ENCODE measurements at regions not wholly inside any gene's neighbourhood (a gene's known extent, or its start where the extent isn't known, plus 50 kb on each side); places are given as distances from the start of the nearest gene placed in this dataset.

DNA sequence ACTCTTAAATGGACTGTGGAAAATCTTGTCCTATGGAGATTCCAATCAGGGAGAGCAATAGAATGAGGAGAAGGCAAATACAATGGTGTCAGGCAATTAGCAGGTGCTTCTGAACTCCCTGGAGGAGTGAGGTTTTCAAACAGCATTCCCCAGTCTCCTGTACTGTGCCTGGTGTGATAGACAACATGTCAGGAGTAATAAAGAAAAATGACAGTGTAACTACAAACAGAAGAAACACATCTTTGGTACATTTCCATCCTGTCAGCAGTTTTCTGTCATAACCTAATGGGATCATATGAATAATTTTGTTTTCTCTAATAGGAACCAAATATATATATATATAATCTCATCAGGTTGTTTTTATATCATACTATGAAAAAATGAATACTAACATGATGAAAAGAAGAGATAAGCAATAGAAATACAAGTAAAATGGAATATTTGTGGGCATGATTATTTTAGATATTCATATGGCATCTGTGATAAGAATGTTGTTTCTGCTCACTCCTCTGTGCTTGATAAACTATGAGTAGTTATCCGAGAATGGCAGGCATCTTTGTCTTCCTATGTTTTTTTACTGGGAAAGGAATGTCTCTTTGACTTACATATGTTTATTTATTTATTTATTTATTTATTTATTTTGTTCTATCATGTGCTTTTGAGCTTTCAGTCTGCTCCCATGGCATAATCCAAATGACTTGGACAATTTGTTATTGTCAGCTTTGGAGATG lies 441.7 kb downstream of the TXNL1 start:
- Histone ChIP-seq H3K27me3 (ENCODE audit: insufficient read depth, poor library complexity, severe bottlenecking) (no peaks in the 10 kb centered on the region), H3K36me3 (ENCODE audit: low read depth) (no peaks in the 10 kb centered on the region), H3K9me3 (ENCODE audit: severe bottlenecking) (no peaks in the 10 kb centered on the region), H3K4me3 (ENCODE audit: severe bottlenecking) (no peak overlapping the region), H3K27ac (ENCODE audit: poor library complexity, severe bottlenecking) (no peak overlapping the region), H3K4me1 (ENCODE audit: insufficient read depth, poor library complexity, severe bottlenecking) (no peaks in the 10 kb centered on the region)
- TF ChIP-seq, protein P1, sequence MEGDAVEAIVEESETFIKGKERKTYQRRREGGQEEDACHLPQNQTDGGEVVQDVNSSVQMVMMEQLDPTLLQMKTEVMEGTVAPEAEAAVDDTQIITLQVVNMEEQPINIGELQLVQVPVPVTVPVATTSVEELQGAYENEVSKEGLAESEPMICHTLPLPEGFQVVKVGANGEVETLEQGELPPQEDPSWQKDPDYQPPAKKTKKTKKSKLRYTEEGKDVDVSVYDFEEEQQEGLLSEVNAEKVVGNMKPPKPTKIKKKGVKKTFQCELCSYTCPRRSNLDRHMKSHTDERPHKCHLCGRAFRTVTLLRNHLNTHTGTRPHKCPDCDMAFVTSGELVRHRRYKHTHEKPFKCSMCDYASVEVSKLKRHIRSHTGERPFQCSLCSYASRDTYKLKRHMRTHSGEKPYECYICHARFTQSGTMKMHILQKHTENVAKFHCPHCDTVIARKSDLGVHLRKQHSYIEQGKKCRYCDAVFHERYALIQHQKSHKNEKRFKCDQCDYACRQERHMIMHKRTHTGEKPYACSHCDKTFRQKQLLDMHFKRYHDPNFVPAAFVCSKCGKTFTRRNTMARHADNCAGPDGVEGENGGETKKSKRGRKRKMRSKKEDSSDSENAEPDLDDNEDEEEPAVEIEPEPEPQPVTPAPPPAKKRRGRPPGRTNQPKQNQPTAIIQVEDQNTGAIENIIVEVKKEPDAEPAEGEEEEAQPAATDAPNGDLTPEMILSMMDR (IDR thresholded peaks at IDR 0.05; ENCODE audit: poor library complexity, severe bottlenecking) = no peak
- ATAC-seq (ENCODE audit: low read depth) (no peak), DNase-seq (ENCODE audit: low spot score) (no peak)

DNA sequence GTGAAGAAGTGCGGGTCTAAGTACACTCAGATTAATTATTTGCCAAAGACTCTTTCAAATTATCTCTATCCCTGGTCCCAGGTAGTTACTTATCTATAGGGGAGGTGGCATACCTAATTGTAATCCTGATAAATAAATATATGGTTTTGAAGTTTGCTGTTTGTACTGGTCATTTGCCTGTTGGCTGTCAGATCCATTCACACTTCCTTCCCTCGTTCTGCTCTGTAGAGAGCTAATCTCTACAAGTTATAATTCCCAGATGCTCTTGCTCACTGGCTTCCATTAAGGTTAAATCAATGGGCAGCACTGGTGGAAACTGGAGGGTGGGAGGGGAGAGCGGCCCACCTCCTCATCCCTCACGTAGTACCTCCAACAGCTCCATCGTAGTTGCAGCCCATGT lies 447.1 kb downstream of the TXNL1 start:
- DNase-seq (ENCODE audit: low spot score) (no peak), ATAC-seq (ENCODE audit: low read depth) (no peak)
- Histone ChIP-seq H3K4me3 (ENCODE audit: severe bottlenecking) (no peak overlapping the region), H3K36me3 (ENCODE audit: low read depth) (no peaks in the 10 kb centered on the region), H3K27me3 (ENCODE audit: insufficient read depth, poor library complexity, severe bottlenecking) (no peaks in the 10 kb centered on the region), H3K4me1 (ENCODE audit: insufficient read depth, poor library complexity, severe bottlenecking) (no peaks in the 10 kb centered on the region), H3K27ac (ENCODE audit: poor library complexity, severe bottlenecking) (no peak overlapping the region), H3K9me3 (ENCODE audit: severe bottlenecking) (no peaks in the 10 kb centered on the region)
- TF ChIP-seq, protein P1 (IDR thresholded peaks at IDR 0.05; ENCODE audit: poor library complexity, severe bottlenecking) = no peak

DNA sequence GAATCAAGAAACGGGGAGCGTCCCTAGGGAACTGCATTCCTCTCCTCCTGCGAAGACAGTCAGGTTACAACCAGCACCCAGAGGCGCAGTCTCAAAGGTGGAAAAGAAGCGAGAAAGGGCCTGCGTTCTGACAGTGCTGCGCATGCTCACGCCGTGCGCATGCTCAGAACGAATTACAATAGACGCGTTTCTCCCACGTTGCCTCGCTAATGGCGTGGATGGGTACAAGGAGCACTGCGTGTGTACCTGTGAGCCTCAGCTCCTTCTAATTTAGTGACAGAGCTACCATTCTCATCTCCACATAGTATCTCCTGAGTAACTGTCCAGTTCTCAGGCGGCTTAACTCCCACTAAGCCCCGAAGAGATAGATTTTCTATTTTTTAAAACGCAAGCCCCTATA lies 448.8 kb downstream of the TXNL1 start:
- Histone ChIP-seq H3K9me3 (ENCODE audit: severe bottlenecking) (no peaks in the 10 kb centered on the region), H3K4me1 (ENCODE audit: insufficient read depth, poor library complexity, severe bottlenecking) (no peaks in the 10 kb centered on the region), H3K27ac (ENCODE audit: poor library complexity, severe bottlenecking) (no peak overlapping the region), H3K27me3 (ENCODE audit: insufficient read depth, poor library complexity, severe bottlenecking) (no peaks in the 10 kb centered on the region), H3K36me3 (ENCODE audit: low read depth) (no peaks in the 10 kb centered on the region), H3K4me3 (ENCODE audit: severe bottlenecking) (no peak overlapping the region)
- ATAC-seq (ENCODE audit: low read depth) (no peak), DNase-seq (ENCODE audit: low spot score) (no peak)
- TF ChIP-seq, protein P1 (IDR thresholded peaks at IDR 0.05; ENCODE audit: poor library complexity, severe bottlenecking) = no peak

DNA sequence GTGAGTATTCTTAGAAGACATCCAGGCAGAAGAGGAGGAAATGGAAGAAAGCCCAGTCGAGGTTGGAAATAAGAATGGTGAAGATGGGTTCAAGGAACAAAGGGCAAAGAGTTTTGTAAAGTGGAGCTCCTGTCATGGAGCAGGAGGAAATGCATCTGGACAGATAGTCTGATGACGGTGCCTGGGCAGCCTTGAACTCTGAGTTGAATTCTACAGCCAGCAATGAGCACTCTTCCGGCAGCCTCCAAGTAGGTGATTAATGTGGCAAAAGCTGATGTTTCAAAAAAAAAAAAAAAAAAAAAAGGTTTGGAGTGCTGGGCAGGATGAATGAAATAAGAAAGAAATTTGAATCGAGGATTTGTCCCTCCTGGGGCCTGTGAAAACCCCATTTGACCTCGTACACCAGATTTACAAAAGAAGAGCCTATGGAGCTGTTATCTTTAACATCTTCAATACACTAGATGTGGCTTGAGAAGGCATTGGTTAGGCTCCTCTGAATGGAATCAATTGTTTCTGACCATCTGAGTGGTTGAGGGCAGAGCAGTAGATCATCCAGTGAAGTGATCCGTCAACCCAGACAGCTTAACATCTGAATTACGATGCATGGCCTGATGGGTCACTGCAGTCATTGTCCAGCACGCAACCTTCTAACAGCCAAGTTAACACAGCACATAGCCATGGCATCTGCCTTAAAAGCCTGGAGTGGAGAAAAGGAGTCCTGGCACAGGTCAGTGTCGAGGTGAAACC lies 449.7 kb downstream of the TXNL1 start:
- Histone ChIP-seq H3K9me3 (ENCODE audit: severe bottlenecking) (no peaks in the 10 kb centered on the region), H3K27ac (ENCODE audit: poor library complexity, severe bottlenecking) (no peak overlapping the region), H3K27me3 (ENCODE audit: insufficient read depth, poor library complexity, severe bottlenecking) (no peaks in the 10 kb centered on the region), H3K36me3 (ENCODE audit: low read depth) (no peaks in the 10 kb centered on the region), H3K4me1 (ENCODE audit: insufficient read depth, poor library complexity, severe bottlenecking) (no peaks in the 10 kb centered on the region), H3K4me3 (ENCODE audit: severe bottlenecking) (no peak overlapping the region)
- TF ChIP-seq, protein P1 (IDR thresholded peaks at IDR 0.05; ENCODE audit: poor library complexity, severe bottlenecking) = no peak
- DNase-seq (ENCODE audit: low spot score) (no peak), ATAC-seq (ENCODE audit: low read depth) (no peak)

DNA sequence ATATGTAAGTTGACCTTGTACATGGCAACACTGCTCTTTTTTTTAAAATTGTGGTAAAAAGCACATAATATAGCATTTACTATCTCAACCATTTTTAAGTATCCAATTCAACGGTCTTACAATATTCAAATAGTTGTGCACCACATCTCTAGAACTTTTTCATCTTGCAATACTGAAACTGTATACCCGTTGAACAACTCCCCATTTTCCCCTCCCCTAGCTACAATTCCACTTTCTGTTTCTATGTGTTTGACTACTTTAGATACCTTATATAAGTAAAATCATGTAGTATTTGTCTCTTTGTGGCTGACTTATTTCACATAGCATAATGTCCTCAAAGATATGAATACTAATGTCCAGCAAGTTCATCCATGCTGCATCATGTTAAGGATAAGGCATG lies 452.1 kb downstream of the TXNL1 start:
- DNase-seq (ENCODE audit: low spot score) = no peak
- TF ChIP-seq, protein P1 (IDR thresholded peaks at IDR 0.05; ENCODE audit: poor library complexity, severe bottlenecking) = no peak
- Histone ChIP-seq H3K9me3 (ENCODE audit: severe bottlenecking) (no peaks in the 10 kb centered on the region), H3K27ac (ENCODE audit: poor library complexity, severe bottlenecking) (no peak overlapping the region), H3K27me3 (ENCODE audit: insufficient read depth, poor library complexity, severe bottlenecking) (no peaks in the 10 kb centered on the region), H3K4me3 (ENCODE audit: severe bottlenecking) (no peak overlapping the region), H3K4me1 (ENCODE audit: insufficient read depth, poor library complexity, severe bottlenecking) (no peaks in the 10 kb centered on the region), H3K36me3 (ENCODE audit: low read depth) (no peaks in the 10 kb centered on the region)
- no peak for ATAC-seq (ENCODE audit: low read depth)
